K562 (cell line): ENCODE measurements at regions not wholly inside any gene's neighbourhood (a gene's known extent, or its start where the extent isn't known, plus 50 kb on each side); places are given as distances from the start of the nearest gene placed in this dataset.
"Not testable (repeated sequence)": the region's sequence is repeated elsewhere in the genome, so short reads cannot be mapped to it uniquely, and the experiment has no call there.

Experiments used
- ATAC-seq: fragments of 200-7000 bp; cut with Tn5 transposase; 3 replicates; pipeline ENCODE4 v1.9.1; 2020; ENCODE audit warnings: moderate library complexity
- BruUV-seq: library from RNA; stranded (reverse); fragments of 400-500 nt; replicated peaks from 2 replicates; lab custom pipeline; 2021; lab: Mats Ljungman, UMichigan
- CTCF ChIA-PET: fragments of 300-600 bp; formaldehyde crosslinking; extraction: SDS; loops from one replicate; lab custom pipeline; 2021; ENCODE audit warnings: low intra/inter-chr PET ratio; lab: Yijun Ruan, JAX
- POLR2A ChIA-PET: fragments of 300-600, 350-650 bp; sonication (Branson Sonifier 250); formaldehyde crosslinking; extraction: SDS; loops from one replicate; lab custom pipeline; 2021; ENCODE audit warnings: antibody characterized with exemption, inconsistent platforms; lab: Yijun Ruan, JAX
- DNase-seq, 4 experiments: peaks; one replicate each; pipeline versions ENCODE4 v3.0.0 to v3.0.0-alpha.2; 2011 to 2018; ENCODE audit warnings: low spot score in 3 of 4, mixed read lengths in 3 of 4; ENCODE audit errors: extremely low read depth in 1 of 4
- FAIRE-seq: peaks from 2 replicates; lab custom pipeline; 2011; peaks lifted over from hg19 to GRCh38; lab: Jason Lieb, UNC
- H2AFZ ChIP-seq: 2 replicates; pipeline ENCODE4 v1.6.0; 2011; ENCODE audit warnings: low read depth, low read length, control low read depth, inconsistent platforms
- H3K27ac ChIP-seq: fragments of 200-600 bp; 3 replicates; pipeline ENCODE4 v1.8.0; 2011; ENCODE audit warnings: low read depth, mild to moderate bottlenecking, control low read depth, inconsistent platforms, low read length, moderate library complexity, mixed read lengths; ENCODE audit errors: extremely low read depth
- H3K27me3 ChIP-seq, 2 experiments: fragments of 300-600 bp in 1 of 2; 2 replicates in 1 of 2; 3 replicates in 1 of 2; pipeline versions ENCODE4 v1.6.0 to v1.8.0; 2011; ENCODE audit warnings: inconsistent platforms in 2 of 2, low read length in 2 of 2, mild to moderate bottlenecking in 1 of 2, mixed read lengths in 1 of 2, moderate library complexity in 1 of 2; ENCODE audit not compliant: control insufficient read depth in 2 of 2, insufficient read depth in 2 of 2
- H3K36me3 ChIP-seq: fragments of 300-600 bp; 3 replicates; pipeline ENCODE4 v1.8.0; 2011; ENCODE audit warnings: mild to moderate bottlenecking, low read length, inconsistent platforms; ENCODE audit not compliant: control insufficient read depth, insufficient read depth
- H3K4me1 ChIP-seq, 2 experiments: fragments of 200-600 bp in 1 of 2; replicated peaks in 1 of 2; 2 replicates in 1 of 2; 3 replicates in 1 of 2; pipeline versions ENCODE4 v1.5.1 to v1.8.0; 2011; ENCODE audit warnings: inconsistent platforms in 2 of 2, low read length in 2 of 2, mild to moderate bottlenecking in 1 of 2, mixed read lengths in 1 of 2, moderate library complexity in 1 of 2; ENCODE audit not compliant: control insufficient read depth in 2 of 2, insufficient read depth in 2 of 2
- H3K4me2 ChIP-seq: 2 replicates; pipeline ENCODE4 v1.6.1; 2011; ENCODE audit warnings: low read length, control low read depth, inconsistent platforms, mixed read lengths; ENCODE audit not compliant: insufficient read depth
- H3K4me3 ChIP-seq: fragments of 200-600 bp; sonication (generic), shearing (Covaris generic); 2 replicates; pipeline ENCODE4 v1.5.1; 2016; ENCODE audit warnings: control low read depth, inconsistent platforms
- H3K79me2 ChIP-seq: fragments of 200-600 bp; 3 replicates; pipeline ENCODE4 v1.8.0; 2011; ENCODE audit warnings: low read length, inconsistent platforms; ENCODE audit not compliant: control insufficient read depth, insufficient read depth
- H3K9ac ChIP-seq, 2 experiments: 2 replicates each; pipeline versions ENCODE4 v1.6.0 to v1.6.1; 2011; ENCODE audit warnings: low read depth in 2 of 2, low read length in 2 of 2, control low read depth in 1 of 2, inconsistent platforms in 1 of 2, mild to moderate bottlenecking in 1 of 2, mixed read lengths in 1 of 2; ENCODE audit not compliant: insufficient read depth in 1 of 2
- H3K9me1 ChIP-seq: one replicate; pipeline ENCODE4 v1.6.0; 2011; ENCODE audit warnings: inconsistent platforms, mild to moderate bottlenecking, low read length, moderate library complexity; ENCODE audit not compliant: control insufficient read depth, insufficient read depth
- H3K9me3 ChIP-seq: replicated peaks from 2 replicates; pipeline ENCODE4 v1.5.1; 2011; ENCODE audit warnings: low read depth, low read length, inconsistent platforms; ENCODE audit not compliant: control insufficient read depth, insufficient read depth
- H4K20me1 ChIP-seq: replicated peaks from 2 replicates; pipeline ENCODE4 v1.6.1; 2011; ENCODE audit warnings: low read length, inconsistent platforms, mixed read lengths; ENCODE audit not compliant: control insufficient read depth, insufficient read depth
- NR1H2 ChIP-seq: sonication (generic); formaldehyde crosslinking; IDR thresholded peaks from 2 replicates; pipeline ENCODE4 v1.4.0; 2020; ENCODE audit warnings: mild to moderate bottlenecking, missing genetic modification reagents
- PCBP1 ChIP-seq: fragments of 200-400 bp; formaldehyde crosslinking; IDR thresholded peaks from 2 replicates; pipeline ENCODE4 v1.6.1; 2018; ENCODE audit warnings: mild to moderate bottlenecking, low read depth, low read length; ENCODE audit not compliant: poor library complexity, severe bottlenecking
- SRF ChIP-seq, 2 experiments: fragments of 250-450, 450-650 bp in 1 of 2; sonication (Bioruptor Pico) in 1 of 2; sonication (generic) in 1 of 2; formaldehyde crosslinking; IDR thresholded peaks; 2 replicates each; pipeline versions ENCODE4 v1.5.0 to v1.5.1; 2020 to 2022; ENCODE audit warnings: mild to moderate bottlenecking in 1 of 2, missing genetic modification reagents in 1 of 2
- THRAP3 ChIP-seq: fragments of 450-650 bp; IDR thresholded peaks from 2 replicates; pipeline ENCODE4 v1.6.1; 2016; ENCODE audit warnings: mild to moderate bottlenecking, inconsistent platforms, borderline replicate concordance
- WGBS: fragments of 100-300 bp; shearing (Covaris generic); methylation state at CpG from one replicate; pipeline ENCODE4 v1.1.6; 2016; ENCODE audit warnings: low coverage, mixed read lengths; ENCODE audit not compliant: insufficient coverage; ENCODE audit errors: missing lambda C conversion rate; 5-methylcytosine and 5-hydroxymethylcytosine counted together
- in situ Hi-C: fragments of 300-500 bp; cut with MboI; formaldehyde crosslinking; loops from 4 replicates; pipeline ENCODE4 v1.15.0; 2018; ENCODE audit warnings: inconsistent platforms, mixed read lengths
- intact Hi-C: fragments of 100-400 bp; cut with micrococcal nuclease; formaldehyde crosslinking; loops from 2 replicates; pipeline ENCODE4 v1.14.2; 2022

DNA sequence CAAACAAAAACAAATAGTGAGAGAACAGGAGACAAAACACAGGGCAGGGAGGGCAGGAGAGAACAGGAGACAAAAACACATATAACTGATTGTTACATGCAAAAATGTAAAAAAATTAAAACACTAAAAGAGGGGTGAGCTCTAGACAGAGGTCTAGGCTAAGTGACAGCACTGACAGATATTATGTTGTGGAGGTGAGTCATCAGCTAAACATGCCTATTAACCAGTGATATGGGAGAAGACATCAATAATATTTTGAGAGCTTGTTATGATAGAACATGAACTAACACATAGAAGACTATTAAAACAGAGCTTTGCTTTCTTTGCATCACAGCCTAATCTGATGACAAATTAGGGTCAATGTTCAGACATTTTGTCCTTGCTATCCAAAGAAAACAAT is 972.7 kb downstream of the PRIM2 start:
- no peaks in the 10 kb centered on the region for H3K9me3 ChIP-seq
- no peak for TF ChIP-seq PCBP1
- no peak for TF ChIP-seq SRF (CRISPR knock-in tag; IDR thresholded peaks at IDR 0.05)
- TF ChIP-seq NR1H2 (CRISPR knock-in tag): no peak
- TF ChIP-seq THRAP3: no peak
- TF ChIP-seq, all 486 proteins: peak for 0
- intact Hi-C loops: no loop called here
- CTCF ChIA-PET: no interaction called here
- POLR2A ChIA-PET: no interaction called here
- in situ Hi-C loops: no loop called here
- Histone ChIP-seq H4K20me1 (no peaks in the 10 kb centered on the region), H3K9ac (no peak overlapping the region), H3K27ac (no peak overlapping the region), H3K27me3 (no peaks in the 10 kb centered on the region), H3K4me1 (no peaks in the 10 kb centered on the region), H3K36me3 (no peaks in the 10 kb centered on the region), H3K79me2 (no peaks in the 10 kb centered on the region), H2AFZ (no peak overlapping the region), H3K9me1 (no peaks in the 10 kb centered on the region), H3K4me3 (no peak overlapping the region), H3K4me2 (no peak overlapping the region)
- BruUV-seq: no TSS peak
- DNase-seq: no peak
- FAIRE-seq: no peak
- no peak for ATAC-seq

DNA sequence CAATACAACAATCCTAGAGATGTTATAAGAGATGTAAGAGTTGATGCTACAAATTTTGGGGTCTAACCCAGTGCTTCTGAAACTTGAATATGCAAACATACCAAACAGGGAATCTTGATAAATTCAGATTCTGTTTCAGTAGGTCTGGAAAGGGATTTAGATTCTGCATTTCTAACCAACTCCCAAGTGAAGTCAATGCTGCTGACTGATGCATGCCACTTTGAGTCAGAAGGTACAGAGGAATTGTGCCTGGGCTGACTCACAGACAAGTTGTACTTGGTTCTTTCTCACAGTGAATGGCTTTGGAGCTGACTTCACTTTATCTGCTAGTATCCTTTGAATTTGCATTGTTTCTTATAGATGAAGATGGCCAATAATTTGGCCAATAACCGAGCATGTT is 973.9 kb downstream of the PRIM2 start:
- H3K4me2 ChIP-seq, H3K79me2 ChIP-seq, POLR2A ChIA-PET, H3K9ac ChIP-seq, in situ Hi-C loops, H3K27me3 ChIP-seq, H3K4me3 ChIP-seq, H3K9me1 ChIP-seq, H4K20me1 ChIP-seq, CTCF ChIA-PET, intact Hi-C loops, H3K27ac ChIP-seq, DNase-seq, H2AFZ ChIP-seq, H3K4me1 ChIP-seq, ATAC-seq, H3K36me3 ChIP-seq, H3K9me3 ChIP-seq, BruUV-seq: not testable (repeated sequence)
- WGBS: 14% methylated on average over 1 of the region's 1 CpG
- peak; percentile 62 for FAIRE-seq

DNA sequence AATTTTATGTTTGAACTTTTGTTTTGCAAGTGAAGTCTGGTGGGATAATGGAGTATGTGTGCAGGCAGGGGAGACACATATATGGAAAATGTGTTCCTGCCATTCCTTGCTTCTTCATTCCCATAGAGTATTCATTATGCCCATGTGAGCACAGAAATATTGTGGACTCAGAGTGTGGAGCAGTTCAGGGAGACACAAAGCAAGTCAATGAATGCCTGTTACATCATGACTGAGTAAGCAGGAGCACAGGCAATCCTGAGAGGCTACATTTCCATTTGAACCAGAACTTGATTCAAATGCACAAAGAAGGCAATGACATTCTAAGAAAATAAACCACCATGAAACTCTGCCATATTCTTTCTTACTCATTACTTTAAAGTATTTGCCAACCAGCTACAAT is 990.5 kb downstream of the PRIM2 start:
- intact Hi-C loops, ATAC-seq, H3K4me1 ChIP-seq, H3K9me3 ChIP-seq, H2AFZ ChIP-seq, POLR2A ChIA-PET, H3K4me2 ChIP-seq, H4K20me1 ChIP-seq, H3K27ac ChIP-seq, H3K36me3 ChIP-seq, DNase-seq, H3K9ac ChIP-seq, BruUV-seq, CTCF ChIA-PET, H3K9me1 ChIP-seq, H3K27me3 ChIP-seq, H3K4me3 ChIP-seq, H3K79me2 ChIP-seq, FAIRE-seq, in situ Hi-C loops: not testable (repeated sequence)

DNA sequence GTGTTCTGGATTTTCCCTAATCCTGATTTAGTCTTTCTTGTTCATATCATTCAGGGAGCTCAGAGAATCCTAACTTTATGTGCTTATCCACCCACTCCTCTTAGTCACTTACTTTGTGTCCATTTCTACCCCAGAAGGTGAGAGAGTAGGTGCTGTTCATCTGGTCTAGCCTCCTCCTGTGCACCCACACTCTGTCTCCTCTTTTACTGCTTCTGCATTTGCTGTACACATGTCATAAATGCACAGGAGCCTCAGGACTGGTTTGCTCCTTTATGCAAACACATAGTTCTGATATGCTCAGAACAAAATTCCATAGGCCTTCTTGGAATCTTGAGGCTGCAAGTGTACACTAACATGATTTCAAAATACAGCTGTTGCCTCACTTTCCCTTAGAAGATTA is 1014.7 kb downstream of the PRIM2 start:
- BruUV-seq, DNase-seq, in situ Hi-C loops: not testable (repeated sequence)

More for the DNA sequence above, 1014.7 kb downstream of the PRIM2 start:
- FAIRE-seq, H3K27me3 ChIP-seq, CTCF ChIA-PET, H4K20me1 ChIP-seq, POLR2A ChIA-PET, H3K9ac ChIP-seq, H3K9me1 ChIP-seq, H3K36me3 ChIP-seq, H3K4me3 ChIP-seq, intact Hi-C loops, H3K79me2 ChIP-seq, H3K4me1 ChIP-seq, H3K9me3 ChIP-seq, ATAC-seq, H3K27ac ChIP-seq, H2AFZ ChIP-seq, H3K4me2 ChIP-seq: not testable (repeated sequence)
